A549 (cell line): ENCODE measurements at regions not wholly inside any gene's neighbourhood (a gene's known extent, or its start where the extent isn't known, plus 50 kb on each side); places are given as distances from the start of the nearest gene placed in this dataset.

ENCODE experiments used
- ATAC-seq, 2 experiments: fragments of 200-7000 bp in 1 of 2; fragments of >200 bp in 1 of 2; cut with Nextera tagmentation in 1 of 2; cut with Tn5 transposase in 1 of 2; 3 replicates each; pipeline versions ENCODE4 v1.8.0 to v1.9.1; 2018 to 2020; ENCODE audit warnings: mild to moderate bottlenecking in 1 of 2, moderate library complexity in 1 of 2
- CTCF ChIA-PET: fragments of 300-600 bp; sonication (Branson Sonifier 250); formaldehyde crosslinking; extraction: SDS; loops from one replicate; lab custom pipeline; 2021; ENCODE audit warnings: antibody characterized with exemption, inconsistent platforms; lab: Yijun Ruan, JAX
- POLR2A ChIA-PET: fragments of 350-600 bp; formaldehyde crosslinking; extraction: SDS; loops from one replicate; lab custom pipeline; 2021; ENCODE audit warnings: antibody characterized with exemption, inconsistent platforms; lab: Yijun Ruan, JAX
- DNase-seq, 2 experiments: peaks; one replicate each; pipeline versions ENCODE4 v3.0.0 to v3.0.0-alpha.2; 2011 to 2016; ENCODE audit warnings: low read depth in 1 of 2, low spot score in 1 of 2
- FAIRE-seq: peaks from 2 replicates; lab custom pipeline; 2011; peaks lifted over from hg19 to GRCh38; lab: Jason Lieb, UNC
- H3K27ac ChIP-seq, 2 experiments: fragments of >200 bp; sonication (Bioruptor Twin); formaldehyde crosslinking; 3 replicates each; pipeline ENCODE4 v1.5.1; 2016 to 2017
- H3K4me1 ChIP-seq: fragments of >200 bp; sonication (Bioruptor Twin); formaldehyde crosslinking; 3 replicates; pipeline ENCODE4 v1.6.1; 2016
- H3K4me2 ChIP-seq: fragments of >200 bp; sonication (Bioruptor Twin); formaldehyde crosslinking; 3 replicates; pipeline ENCODE4 v1.6.1; 2016
- H3K4me3 ChIP-seq: fragments of >200 bp; sonication (Bioruptor Twin); formaldehyde crosslinking; 3 replicates; pipeline ENCODE4 v1.5.1; 2016
- H3K9me3 ChIP-seq: fragments of >200 bp; sonication (Bioruptor Twin); formaldehyde crosslinking; 3 replicates; pipeline ENCODE4 v1.6.1; 2016
- CBX8 ChIP-seq: fragments of 200-600 bp; sonication (generic); IDR thresholded peaks from 2 replicates; pipeline ENCODE4 v1.6.1; 2016
- CHD2 ChIP-seq: fragments of 150-350 bp; IDR thresholded peaks from 2 replicates; pipeline ENCODE4 v1.6.1; 2014; ENCODE audit warnings: low read length; ENCODE audit not compliant: partially characterized antibody
- CHD4 ChIP-seq: fragments of 200-600 bp; sonication (generic); IDR thresholded peaks from 2 replicates; pipeline ENCODE4 v1.6.1; 2016; ENCODE audit warnings: antibody characterized with exemption, mild to moderate bottlenecking, borderline replicate concordance
- EHF ChIP-seq: fragments of 250-450 bp; sonication (Bioruptor Pico); IDR thresholded peaks from 2 replicates; pipeline ENCODE4 v1.5.0; 2020; ENCODE audit warnings: mild to moderate bottlenecking
- ELK1 ChIP-seq: fragments of 150-350 bp; IDR thresholded peaks from 2 replicates; pipeline ENCODE4 v1.6.1; 2014; ENCODE audit warnings: low read depth, mild to moderate bottlenecking, low read length
- EP300 ChIP-seq, 2 experiments: fragments of >200 bp; sonication (Bioruptor Twin); formaldehyde crosslinking; IDR thresholded peaks; 2 replicates in 1 of 2; 3 replicates in 1 of 2; pipeline ENCODE4 v1.6.1; 2016 to 2017
- GATA3 ChIP-seq: IDR thresholded peaks from 2 replicates; pipeline ENCODE4 v1.6.1; 2012; ENCODE audit warnings: borderline replicate concordance
- HEYL ChIP-seq: fragments of 250-450 bp; sonication (Bioruptor Pico); IDR thresholded peaks from 2 replicates; pipeline ENCODE4 v1.8.0; 2021; ENCODE audit warnings: mild to moderate bottlenecking, moderate library complexity
- JUN ChIP-seq, 2 experiments: fragments of >200 bp; sonication (Bioruptor Twin); formaldehyde crosslinking; IDR thresholded peaks; 2 replicates in 1 of 2; 3 replicates in 1 of 2; pipeline ENCODE4 v1.6.1; 2016 to 2017
- KDM5A ChIP-seq: fragments of 200-600 bp; sonication (generic); IDR thresholded peaks from 2 replicates; pipeline ENCODE4 v1.6.1; 2016; ENCODE audit warnings: antibody characterized with exemption, mild to moderate bottlenecking
- MAX ChIP-seq: IDR thresholded peaks from 2 replicates; pipeline ENCODE4 v1.6.1; 2012
- MYC ChIP-seq: IDR thresholded peaks from 2 replicates; pipeline ENCODE4 v1.6.1; 2012; ENCODE audit warnings: mild to moderate bottlenecking, inconsistent platforms, low read length, improper control_type of control experiment, borderline replicate concordance
- NFE2L2 ChIP-seq: fragments of 150-350 bp; conservative IDR thresholded peaks from 2 replicates; pipeline ENCODE4 v1.6.1; 2014; ENCODE audit warnings: low read length
- POLR2A ChIP-seq: IDR thresholded peaks from 2 replicates; pipeline ENCODE4 v1.6.1; 2012; ENCODE audit warnings: mild to moderate bottlenecking, low read length
- POLR2AphosphoS2 ChIP-seq: conservative IDR thresholded peaks from 2 replicates; pipeline ENCODE4 v1.6.1; 2012; ENCODE audit warnings: low read length, improper control_type of control experiment, inconsistent platforms
- RARB ChIP-seq: fragments of 250-450 bp; sonication (Bioruptor Pico); IDR thresholded peaks from 2 replicates; pipeline ENCODE4 v1.8.0; 2021; ENCODE audit warnings: mild to moderate bottlenecking, moderate library complexity
- RNF2 ChIP-seq: fragments of 200-600 bp; sonication (generic); IDR thresholded peaks from 2 replicates; pipeline ENCODE4 v1.6.1; 2016; ENCODE audit warnings: low read depth, mild to moderate bottlenecking, antibody characterized with exemption, moderate library complexity, borderline replicate concordance
- SREBF2 ChIP-seq: fragments of 450-650 bp; IDR thresholded peaks from 2 replicates; pipeline ENCODE4 v1.6.1; 2014; ENCODE audit warnings: mild to moderate bottlenecking, moderate library complexity
- TFCP2L1 ChIP-seq: fragments of 250-450 bp; sonication (Bioruptor Pico); IDR thresholded peaks from 2 replicates; pipeline ENCODE4 v1.5.0; 2021; ENCODE audit warnings: mild to moderate bottlenecking
- ZC3H11A ChIP-seq: fragments of 450-650 bp; IDR thresholded peaks from 2 replicates; pipeline ENCODE4 v1.6.1; 2014; ENCODE audit warnings: antibody characterized with exemption, mild to moderate bottlenecking
- ZFP36 ChIP-seq: fragments of 450-650 bp; IDR thresholded peaks from 2 replicates; pipeline ENCODE4 v1.6.1; 2014; ENCODE audit warnings: borderline replicate concordance; ENCODE audit not compliant: partially characterized antibody
- ZNF302 ChIP-seq: fragments of 250-450 bp; sonication (Bioruptor Pico); IDR thresholded peaks from 2 replicates; pipeline ENCODE4 v1.9.0; 2021; ENCODE audit warnings: inconsistent platforms, mild to moderate bottlenecking, moderate library complexity
- WGBS: methylation state at CpG from one replicate; pipeline ENCODE4 v1.1.6; 2017; ENCODE audit errors: missing lambda C conversion rate; 5-methylcytosine and 5-hydroxymethylcytosine counted together
- TF ChIP-seq, protein P1 (sequence below): fragments of 200-600 bp; sonication (generic); IDR thresholded peaks from 2 replicates; pipeline ENCODE4 v1.6.1; 2016; ENCODE audit warnings: antibody characterized with exemption, mild to moderate bottlenecking, moderate library complexity
- TF ChIP-seq, protein P2 (sequence below): fragments of >200 bp; sonication (Bioruptor Twin); formaldehyde crosslinking; IDR thresholded peaks from 3 replicates; pipeline ENCODE4 v1.6.1; 2016
- TF ChIP-seq, protein P3 (sequence below): fragments of >200 bp; sonication (Bioruptor Twin); formaldehyde crosslinking; IDR thresholded peaks from 3 replicates; pipeline ENCODE4 v1.5.1; 2016
- TF ChIP-seq, protein P4 (sequence below): IDR thresholded peaks from 2 replicates; pipeline ENCODE4 v1.6.1; 2012; ENCODE audit warnings: low read depth, borderline replicate concordance

GRCh38 chr2:129906861-129907235 lies 72.6 kb upstream of the RAB6C start:
- Histone ChIP-seq H3K4me1 (no peaks in the 10 kb centered on the region), H3K4me3 (no peak overlapping the region), H3K9me3 (no peaks in the 10 kb centered on the region), H3K27ac (no peak overlapping the region), H3K4me2 (no peak overlapping the region)
- CTCF ChIA-PET: interaction anchor here (1.0 kb wide), 1 partner anchor 18 kb away, joined by 3 read pairs; no protein-coding TSS in a partner anchor
- POLR2A ChIA-PET: no interaction called here
- 38% methylated on average over 11 of the region's 11 CpGs for WGBS
- DNase-seq: no peak
- TF ChIP-seq, protein P1, sequence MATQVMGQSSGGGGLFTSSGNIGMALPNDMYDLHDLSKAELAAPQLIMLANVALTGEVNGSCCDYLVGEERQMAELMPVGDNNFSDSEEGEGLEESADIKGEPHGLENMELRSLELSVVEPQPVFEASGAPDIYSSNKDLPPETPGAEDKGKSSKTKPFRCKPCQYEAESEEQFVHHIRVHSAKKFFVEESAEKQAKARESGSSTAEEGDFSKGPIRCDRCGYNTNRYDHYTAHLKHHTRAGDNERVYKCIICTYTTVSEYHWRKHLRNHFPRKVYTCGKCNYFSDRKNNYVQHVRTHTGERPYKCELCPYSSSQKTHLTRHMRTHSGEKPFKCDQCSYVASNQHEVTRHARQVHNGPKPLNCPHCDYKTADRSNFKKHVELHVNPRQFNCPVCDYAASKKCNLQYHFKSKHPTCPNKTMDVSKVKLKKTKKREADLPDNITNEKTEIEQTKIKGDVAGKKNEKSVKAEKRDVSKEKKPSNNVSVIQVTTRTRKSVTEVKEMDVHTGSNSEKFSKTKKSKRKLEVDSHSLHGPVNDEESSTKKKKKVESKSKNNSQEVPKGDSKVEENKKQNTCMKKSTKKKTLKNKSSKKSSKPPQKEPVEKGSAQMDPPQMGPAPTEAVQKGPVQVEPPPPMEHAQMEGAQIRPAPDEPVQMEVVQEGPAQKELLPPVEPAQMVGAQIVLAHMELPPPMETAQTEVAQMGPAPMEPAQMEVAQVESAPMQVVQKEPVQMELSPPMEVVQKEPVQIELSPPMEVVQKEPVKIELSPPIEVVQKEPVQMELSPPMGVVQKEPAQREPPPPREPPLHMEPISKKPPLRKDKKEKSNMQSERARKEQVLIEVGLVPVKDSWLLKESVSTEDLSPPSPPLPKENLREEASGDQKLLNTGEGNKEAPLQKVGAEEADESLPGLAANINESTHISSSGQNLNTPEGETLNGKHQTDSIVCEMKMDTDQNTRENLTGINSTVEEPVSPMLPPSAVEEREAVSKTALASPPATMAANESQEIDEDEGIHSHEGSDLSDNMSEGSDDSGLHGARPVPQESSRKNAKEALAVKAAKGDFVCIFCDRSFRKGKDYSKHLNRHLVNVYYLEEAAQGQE: no peak
- TF ChIP-seq EP300 (IDR thresholded peaks at IDR 0.05): no peak
- no peak for TF ChIP-seq MYC
- no peak for TF ChIP-seq GATA3
- TF ChIP-seq, protein P2, sequence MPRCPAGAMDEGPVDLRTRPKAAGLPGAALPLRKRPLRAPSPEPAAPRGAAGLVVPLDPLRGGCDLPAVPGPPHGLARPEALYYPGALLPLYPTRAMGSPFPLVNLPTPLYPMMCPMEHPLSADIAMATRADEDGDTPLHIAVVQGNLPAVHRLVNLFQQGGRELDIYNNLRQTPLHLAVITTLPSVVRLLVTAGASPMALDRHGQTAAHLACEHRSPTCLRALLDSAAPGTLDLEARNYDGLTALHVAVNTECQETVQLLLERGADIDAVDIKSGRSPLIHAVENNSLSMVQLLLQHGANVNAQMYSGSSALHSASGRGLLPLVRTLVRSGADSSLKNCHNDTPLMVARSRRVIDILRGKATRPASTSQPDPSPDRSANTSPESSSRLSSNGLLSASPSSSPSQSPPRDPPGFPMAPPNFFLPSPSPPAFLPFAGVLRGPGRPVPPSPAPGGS: no peak
- no peak for TF ChIP-seq CHD2
- no peak for TF ChIP-seq HEYL
- TF ChIP-seq ZNF302 (CRISPR knock-in tag): no peak
- TF ChIP-seq TFCP2L1 (CRISPR knock-in tag): no peak
- TF ChIP-seq ZC3H11A: no peak
- no peak for TF ChIP-seq KDM5A
- TF ChIP-seq, protein P3, sequence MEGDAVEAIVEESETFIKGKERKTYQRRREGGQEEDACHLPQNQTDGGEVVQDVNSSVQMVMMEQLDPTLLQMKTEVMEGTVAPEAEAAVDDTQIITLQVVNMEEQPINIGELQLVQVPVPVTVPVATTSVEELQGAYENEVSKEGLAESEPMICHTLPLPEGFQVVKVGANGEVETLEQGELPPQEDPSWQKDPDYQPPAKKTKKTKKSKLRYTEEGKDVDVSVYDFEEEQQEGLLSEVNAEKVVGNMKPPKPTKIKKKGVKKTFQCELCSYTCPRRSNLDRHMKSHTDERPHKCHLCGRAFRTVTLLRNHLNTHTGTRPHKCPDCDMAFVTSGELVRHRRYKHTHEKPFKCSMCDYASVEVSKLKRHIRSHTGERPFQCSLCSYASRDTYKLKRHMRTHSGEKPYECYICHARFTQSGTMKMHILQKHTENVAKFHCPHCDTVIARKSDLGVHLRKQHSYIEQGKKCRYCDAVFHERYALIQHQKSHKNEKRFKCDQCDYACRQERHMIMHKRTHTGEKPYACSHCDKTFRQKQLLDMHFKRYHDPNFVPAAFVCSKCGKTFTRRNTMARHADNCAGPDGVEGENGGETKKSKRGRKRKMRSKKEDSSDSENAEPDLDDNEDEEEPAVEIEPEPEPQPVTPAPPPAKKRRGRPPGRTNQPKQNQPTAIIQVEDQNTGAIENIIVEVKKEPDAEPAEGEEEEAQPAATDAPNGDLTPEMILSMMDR: no peak
- TF ChIP-seq, protein P4, sequence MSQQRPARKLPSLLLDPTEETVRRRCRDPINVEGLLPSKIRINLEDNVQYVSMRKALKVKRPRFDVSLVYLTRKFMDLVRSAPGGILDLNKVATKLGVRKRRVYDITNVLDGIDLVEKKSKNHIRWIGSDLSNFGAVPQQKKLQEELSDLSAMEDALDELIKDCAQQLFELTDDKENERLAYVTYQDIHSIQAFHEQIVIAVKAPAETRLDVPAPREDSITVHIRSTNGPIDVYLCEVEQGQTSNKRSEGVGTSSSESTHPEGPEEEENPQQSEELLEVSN: no peak
- TF ChIP-seq CHD4: no peak
- no peak for FAIRE-seq
- ATAC-seq: no peak

- no peak overlapping the region for H3K27ac ChIP-seq
- WGBS: 28% methylated on average over 12 of the region's 13 CpGs
- no peak for ATAC-seq
- POLR2A ChIA-PET: no interaction called here
- H3K4me2 ChIP-seq: no peak overlapping the region
- no peaks in the 10 kb centered on the region for H3K4me1 ChIP-seq
- no peak for TF ChIP-seq POLR2A
- TF ChIP-seq, all 56 proteins: peak for 0
- no peak overlapping the region for H3K4me3 ChIP-seq
- no peaks in the 10 kb centered on the region for H3K9me3 ChIP-seq
- DNase-seq (no peak), FAIRE-seq (no peak)
- CTCF ChIA-PET: no interaction called here
These were observed 72.0 kb upstream of the RAB6C start for GRCh38 chr2:129907256-129907998.

- ATAC-seq: no peak
- no peak for FAIRE-seq
- no peaks in the 10 kb centered on the region for H3K4me1 ChIP-seq
- H3K4me2 ChIP-seq: no peak overlapping the region
- 48% methylated on average over 8 of the region's 18 CpGs for WGBS
- no peak overlapping the region for H3K27ac ChIP-seq
- no peaks in the 10 kb centered on the region for H3K9me3 ChIP-seq
- no peak overlapping the region for H3K4me3 ChIP-seq
- no peak for DNase-seq
- ChIA-PET POLR2A (no interaction called here), CTCF (interaction anchor here (0.8 to 0.9 kb wide), 2 partner anchors 15 to 21 kb away, joined by 3 read pairs; no protein-coding TSS in a partner anchor)
- no peak for TF ChIP-seq CBX8
- TF ChIP-seq ZC3H11A: no peak
- TF ChIP-seq EHF (CRISPR knock-in tag): no peak
- no peak for TF ChIP-seq MAX
- TF ChIP-seq ELK1: no peak
- no peak for TF ChIP-seq MYC
- TF ChIP-seq POLR2AphosphoS2: no peak
- TF ChIP-seq SREBF2: no peak
- no peak for TF ChIP-seq ZFP36
- TF ChIP-seq NFE2L2: no peak
- no peak for TF ChIP-seq JUN (IDR thresholded peaks at IDR 0.05)
- TF ChIP-seq RARB: no peak
- no peak for TF ChIP-seq RNF2
These were observed 70.6 kb upstream of the RAB6C start for GRCh38 chr2:129908721-129909373.
